HCT116 (cell line): ENCODE measurements at regions not wholly inside any gene's neighbourhood (a gene's known extent, or its start where the extent isn't known, plus 50 kb on each side); places are given as distances from the start of the nearest gene placed in this dataset.
"Not testable (repeated sequence)": the region's sequence is repeated elsewhere in the genome, so short reads cannot be mapped to it uniquely, and the experiment has no call there.

Experiments used
- ATAC-seq: fragments of 200-7000 bp; cut with Tn5 transposase; 2 replicates; pipeline ENCODE4 v1.9.1; 2020; ENCODE audit warnings: mild to moderate bottlenecking, moderate library complexity
- BruUV-seq: library from RNA; stranded (reverse); fragments of 400-500 nt; replicated peaks from 2 replicates; lab custom pipeline; 2021; lab: Mats Ljungman, UMichigan
- CTCF ChIA-PET: fragments of 300-600 bp; sonication (Branson Sonifier 250); formaldehyde crosslinking; loops from one replicate; lab custom pipeline; 2021; ENCODE audit warnings: antibody characterized with exemption; lab: Charles Lee
- POLR2A ChIA-PET: fragments of 300-600, 350-600 bp; sonication (Branson Sonifier 250); formaldehyde crosslinking; loops from one replicate; lab custom pipeline; 2021; ENCODE audit warnings: antibody characterized with exemption; lab: Charles Lee
- RAD21 ChIA-PET, 2 experiments: fragments of 300-600 bp; sonication (Branson Sonifier 250); formaldehyde crosslinking; loops; one replicate each; lab custom pipeline; 2023; ENCODE audit warnings: low total read pairs in 2 of 2; ENCODE audit not compliant: uncharacterized antibody in 2 of 2, unreplicated experiment in 2 of 2, low non-redundant PET in 1 of 2; lab: Charles Lee
- DNase-seq: peaks from one replicate; pipeline ENCODE4 v3.0.0-alpha.2; 2010; ENCODE audit warnings: low read depth, low spot score
- H2AFZ ChIP-seq: fragments of 200-600 bp; shearing (Covaris generic), sonication (generic); 2 replicates; pipeline ENCODE4 v1.6.1; 2017; ENCODE audit warnings: low read depth, mixed run types, mixed read lengths, antibody characterized with exemption, low read length; ENCODE audit not compliant: poor library complexity, severe bottlenecking
- H3K27ac ChIP-seq: 2 replicates; pipeline ENCODE4 v1.5.1; 2012; ENCODE audit warnings: low read depth, low read length
- H3K27me3 ChIP-seq: fragments of 200-600 bp; sonication (generic); 2 replicates; pipeline ENCODE4 v1.6.1; 2016; ENCODE audit warnings: mixed run types, low read length, mixed read lengths; ENCODE audit not compliant: insufficient read depth
- H3K36me3 ChIP-seq, 2 experiments: fragments of 200-500 bp in 1 of 2; fragments of 200-600 bp in 1 of 2; sonication (Bioruptor generic) in 1 of 2; sonication (generic) in 1 of 2; 2 replicates each; pipeline versions ENCODE4 v1.5.1 to v1.6.1; 2014 to 2016; ENCODE audit warnings: low read length in 2 of 2, inconsistent platforms in 1 of 2, mixed read lengths in 1 of 2, mixed run types in 1 of 2; ENCODE audit not compliant: insufficient read depth in 2 of 2, control insufficient read depth in 1 of 2
- H3K4me1 ChIP-seq, 2 experiments: fragments of 200-600 bp in 1 of 2; sonication (generic) in 1 of 2; 2 replicates each; pipeline versions ENCODE4 v1.5.1 to v1.6.1; 2012 to 2017; ENCODE audit warnings: low read length in 2 of 2, inconsistent platforms in 1 of 2, mild to moderate bottlenecking in 1 of 2, mixed read lengths in 1 of 2, mixed run types in 1 of 2, moderate library complexity in 1 of 2; ENCODE audit not compliant: insufficient read depth in 2 of 2, control insufficient read depth in 1 of 2
- H3K4me2 ChIP-seq: fragments of 200-600 bp; sonication (generic); 2 replicates; pipeline ENCODE4 v1.6.1; 2017; ENCODE audit warnings: mixed run types, low read length, mixed read lengths
- H3K4me3 ChIP-seq, 2 experiments: fragments of 200-600 bp in 1 of 2; sonication (generic) in 1 of 2; replicated peaks in 1 of 2; 2 replicates each; pipeline ENCODE4 v1.5.1; 2011 to 2016; ENCODE audit warnings: low read length in 2 of 2, control low read depth in 1 of 2, low read depth in 1 of 2, mild to moderate bottlenecking in 1 of 2, mixed read lengths in 1 of 2, mixed run types in 1 of 2
- H3K79me2 ChIP-seq: fragments of 200-600 bp; sonication (generic); 2 replicates; pipeline ENCODE4 v1.6.1; 2017; ENCODE audit warnings: mild to moderate bottlenecking, mixed run types, low read length, moderate library complexity, mixed read lengths; ENCODE audit not compliant: insufficient read depth
- H3K9ac ChIP-seq: fragments of 200-600 bp; sonication (generic); 2 replicates; pipeline ENCODE4 v1.6.1; 2016; ENCODE audit warnings: low read length, mixed read lengths
- H3K9me2 ChIP-seq: fragments of 200-600 bp; sonication (generic), shearing (Covaris generic); 2 replicates; pipeline ENCODE4 v1.6.1; 2017; ENCODE audit warnings: mixed run types, mild to moderate bottlenecking, moderate library complexity; ENCODE audit not compliant: insufficient read depth
- H3K9me3 ChIP-seq, 2 experiments: fragments of 200-500 bp in 1 of 2; fragments of 200-600 bp in 1 of 2; sonication (Bioruptor generic) in 1 of 2; sonication (generic) in 1 of 2; 2 replicates each; pipeline ENCODE4 v1.6.1; 2014 to 2017; ENCODE audit warnings: low read length in 2 of 2, mixed read lengths in 2 of 2, inconsistent platforms in 1 of 2, low read depth in 1 of 2, mild to moderate bottlenecking in 1 of 2, mixed run types in 1 of 2, moderate library complexity in 1 of 2; ENCODE audit not compliant: control insufficient read depth in 1 of 2, insufficient read depth in 1 of 2
- H4K20me1 ChIP-seq: fragments of 200-600 bp; sonication (generic), shearing (Covaris generic); 2 replicates; pipeline ENCODE4 v1.6.1; 2017; ENCODE audit warnings: mixed run types, mild to moderate bottlenecking, moderate library complexity; ENCODE audit not compliant: insufficient read depth
- intact Hi-C: fragments of 100-400 bp; cut with micrococcal nuclease; formaldehyde crosslinking; loops from 2 replicates; pipeline ENCODE4 v1.10.0; 2022

- intact Hi-C loops = loop anchor here (10.0 kb wide), 1 partner anchor 145 kb away; no protein-coding TSS in a partner anchor
- H4K20me1 ChIP-seq, RAD21 ChIA-PET, BruUV-seq, H3K4me1 ChIP-seq, H3K27me3 ChIP-seq, ATAC-seq, H3K9me3 ChIP-seq, H3K9me2 ChIP-seq, H3K9ac ChIP-seq, H3K4me2 ChIP-seq, CTCF ChIA-PET, DNase-seq, H2AFZ ChIP-seq, H3K79me2 ChIP-seq, H3K27ac ChIP-seq, POLR2A ChIA-PET, H3K4me3 ChIP-seq, H3K36me3 ChIP-seq: not testable (repeated sequence)
These were observed 173.9 kb downstream of the ADRA2C start for GRCh38 chr4:3939954-3940591.

- H3K4me3 ChIP-seq, H3K9me2 ChIP-seq, BruUV-seq, ATAC-seq, H3K9ac ChIP-seq, H3K4me2 ChIP-seq, H3K27me3 ChIP-seq, H3K9me3 ChIP-seq, H3K79me2 ChIP-seq, H3K4me1 ChIP-seq, H3K36me3 ChIP-seq, H3K27ac ChIP-seq, DNase-seq, POLR2A ChIA-PET, H4K20me1 ChIP-seq, H2AFZ ChIP-seq: not testable (repeated sequence)
- intact Hi-C loops = loop anchor here (10.0 kb wide), 1 partner anchor 147 kb away; no protein-coding TSS in a partner anchor
- CTCF ChIA-PET = interaction anchor here (1.1 to 1.6 kb wide), 5 partner anchors 14 to 461 kb away, joined by 3 to 7 read pairs (median 4); no protein-coding TSS in a partner anchor
- RAD21 ChIA-PET = interaction anchor here in 1 of 2 experiments (0.6 kb wide), 1 partner anchor 194 kb away, joined by 3 read pairs; no protein-coding TSS in a partner anchor
These were observed 175.7 kb downstream of the ADRA2C start for GRCh38 chr4:3941735-3942522.
